Large intestine (tissue), 3 donors: ENCODE measurements at regions not wholly inside any gene's neighbourhood (a gene's known extent, or its start where the extent isn't known, plus 50 kb on each side); places are given as distances from the start of the nearest gene placed in this dataset.

Experiments
- DNase-seq, 2 donors: peaks; one replicate each; pipeline versions ENCODE4 v3.0.0 to v3.0.0-alpha.2; 2013
- H3K27ac ChIP-seq: one replicate; pipeline ENCODE4 v1.5.1; 2013; ENCODE audit warnings: low read length
- H3K27me3 ChIP-seq: 2 replicates; pipeline ENCODE4 v1.6.1; 2013; ENCODE audit warnings: low read length; ENCODE audit not compliant: control insufficient read depth, insufficient read depth
- H3K36me3 ChIP-seq: 2 replicates; pipeline ENCODE4 v1.6.1; 2013; ENCODE audit warnings: low read length; ENCODE audit not compliant: control insufficient read depth, insufficient read depth
- H3K4me1 ChIP-seq: one replicate; pipeline ENCODE4 v1.6.1; 2013; ENCODE audit warnings: low read length; ENCODE audit not compliant: control insufficient read depth, insufficient read depth
- H3K4me3 ChIP-seq: one replicate; pipeline ENCODE4 v1.5.1; 2013; ENCODE audit warnings: low read length
- H3K9me3 ChIP-seq: one replicate; pipeline ENCODE4 v1.6.1; 2013; ENCODE audit warnings: mild to moderate bottlenecking, low read depth, low read length, moderate library complexity; ENCODE audit not compliant: control insufficient read depth
- WGBS: methylation state at CpG from one replicate; pipeline ENCODE4 v1.1.5; 2013; ENCODE audit warnings: low lambda C conversion rate; ENCODE audit not compliant: insufficient coverage; 5-methylcytosine and 5-hydroxymethylcytosine counted together

GRCh38 chr1:219385787-219386427, 212.2 kb downstream of the LYPLAL1 start:
- no CpG with 5 or more reads among the region's 3 CpGs for WGBS
- Histone ChIP-seq H3K27me3 (no peaks in the 10 kb centered on the region), H3K4me1 (no peaks in the 10 kb centered on the region), H3K27ac (no peak overlapping the region), H3K4me3 (no peak overlapping the region), H3K36me3 (no peaks in the 10 kb centered on the region), H3K9me3 (no peaks in the 10 kb centered on the region)
- no peak for DNase-seq

GRCh38 chr1:219383281-219383680, 209.6 kb downstream of the LYPLAL1 start:
- Histone ChIP-seq H3K4me3 (no peak overlapping the region), H3K36me3 (no peaks in the 10 kb centered on the region), H3K4me1 (no peaks in the 10 kb centered on the region), H3K27me3 (no peaks in the 10 kb centered on the region), H3K27ac (no peak overlapping the region), H3K9me3 (no peaks in the 10 kb centered on the region)
- DNase-seq: no peak

- Histone ChIP-seq H3K4me1 (no peaks in the 10 kb centered on the region), H3K27me3 (no peaks in the 10 kb centered on the region), H3K4me3 (no peak overlapping the region), H3K27ac (no peak overlapping the region), H3K36me3 (no peaks in the 10 kb centered on the region), H3K9me3 (no peaks in the 10 kb centered on the region)
- WGBS: no CpG with 5 or more reads among the region's 1 CpG
- no peak for DNase-seq
Observed at GRCh38 chr1:219381396-219381795, 207.7 kb downstream of the LYPLAL1 start.

GRCh38 chr1:219380463-219380862, 206.8 kb downstream of the LYPLAL1 start:
- H3K27ac ChIP-seq: no peak overlapping the region
- no peaks in the 10 kb centered on the region for H3K4me1 ChIP-seq
- WGBS: 100% methylated on average over 1 of the region's 5 CpGs
- no peaks in the 10 kb centered on the region for H3K36me3 ChIP-seq
- no peaks in the 10 kb centered on the region for H3K9me3 ChIP-seq
- no peak overlapping the region for H3K4me3 ChIP-seq
- DNase-seq: no peak
- H3K27me3 ChIP-seq: no peaks in the 10 kb centered on the region

GRCh38 chr1:219379691-219380090, 206.0 kb downstream of the LYPLAL1 start:
- no peak overlapping the region for H3K4me3 ChIP-seq
- no peak overlapping the region for H3K27ac ChIP-seq
- no peak for DNase-seq
- H3K9me3 ChIP-seq: no peaks in the 10 kb centered on the region
- no CpG with 5 or more reads among the region's 2 CpGs for WGBS
- H3K4me1 ChIP-seq: no peaks in the 10 kb centered on the region
- H3K27me3 ChIP-seq: no peaks in the 10 kb centered on the region
- H3K36me3 ChIP-seq: no peaks in the 10 kb centered on the region

- Histone ChIP-seq H3K27ac (no peak overlapping the region), H3K9me3 (no peaks in the 10 kb centered on the region), H3K36me3 (no peaks in the 10 kb centered on the region), H3K27me3 (no peaks in the 10 kb centered on the region), H3K4me1 (no peaks in the 10 kb centered on the region), H3K4me3 (no peak overlapping the region)
- DNase-seq: no peak
- 85% methylated on average over 2 of the region's 4 CpGs for WGBS
Observed at GRCh38 chr1:219374636-219375035, 201.0 kb downstream of the LYPLAL1 start.

- no peak overlapping the region for H3K27ac ChIP-seq
- WGBS: no CpG with 5 or more reads among the region's 5 CpGs
- H3K9me3 ChIP-seq: no peaks in the 10 kb centered on the region
- no peaks in the 10 kb centered on the region for H3K27me3 ChIP-seq
- H3K4me1 ChIP-seq: no peaks in the 10 kb centered on the region
- no peaks in the 10 kb centered on the region for H3K36me3 ChIP-seq
- no peak overlapping the region for H3K4me3 ChIP-seq
- DNase-seq: no peak
Observed at GRCh38 chr1:219374046-219374566, 200.4 kb downstream of the LYPLAL1 start.

GRCh38 chr1:219373616-219373935, 199.9 kb downstream of the LYPLAL1 start:
- Histone ChIP-seq H3K27me3 (no peaks in the 10 kb centered on the region), H3K36me3 (no peaks in the 10 kb centered on the region), H3K4me1 (no peaks in the 10 kb centered on the region), H3K4me3 (no peak overlapping the region), H3K27ac (no peak overlapping the region), H3K9me3 (no peaks in the 10 kb centered on the region)
- WGBS: 100% methylated on average over 1 of the region's 1 CpG
- DNase-seq: no peak

- DNase-seq: no peak
- Histone ChIP-seq H3K27ac (no peak overlapping the region), H3K4me1 (no peaks in the 10 kb centered on the region), H3K9me3 (no peaks in the 10 kb centered on the region), H3K36me3 (no peaks in the 10 kb centered on the region), H3K27me3 (no peaks in the 10 kb centered on the region), H3K4me3 (no peak overlapping the region)
- WGBS: 100% methylated on average over 2 of the region's 6 CpGs
Observed at GRCh38 chr1:219372916-219373615, 199.4 kb downstream of the LYPLAL1 start.

- Histone ChIP-seq H3K9me3 (no peaks in the 10 kb centered on the region), H3K27ac (no peak overlapping the region), H3K4me3 (no peak overlapping the region), H3K36me3 (no peaks in the 10 kb centered on the region), H3K27me3 (no peaks in the 10 kb centered on the region), H3K4me1 (no peaks in the 10 kb centered on the region)
- WGBS: no CpG with 5 or more reads among the region's 2 CpGs
- no peak for DNase-seq
Observed at GRCh38 chr1:219371471-219371870, 197.8 kb downstream of the LYPLAL1 start.

- WGBS: 60% methylated on average over 3 of the region's 3 CpGs
- Histone ChIP-seq H3K27ac (no peak overlapping the region), H3K4me3 (no peak overlapping the region), H3K9me3 (no peaks in the 10 kb centered on the region), H3K4me1 (no peaks in the 10 kb centered on the region), H3K36me3 (no peaks in the 10 kb centered on the region), H3K27me3 (no peaks in the 10 kb centered on the region)
- no peak for DNase-seq
Observed at GRCh38 chr1:219367496-219367895, 193.8 kb downstream of the LYPLAL1 start.
